PFSK-1 (cell line): ENCODE measurements at regions not wholly inside any gene's neighbourhood (a gene's known extent, or its start where the extent isn't known, plus 50 kb on each side); places are given as distances from the start of the nearest gene placed in this dataset.

Source experiments
- FOXP2 ChIP-seq: optimal IDR thresholded peaks from 2 replicates; pipeline ENCODE3; 2011; ENCODE audit warnings: borderline replicate concordance, control low read depth, inconsistent platforms; ENCODE audit not compliant: insufficient read depth; ENCODE audit errors: extremely low read length, extremely low read depth
- POLR2AphosphoS5 ChIP-seq: IDR thresholded peaks from 2 replicates; pipeline ENCODE4 v1.6.1; 2012; ENCODE audit warnings: low read depth, mild to moderate bottlenecking, control low read depth, low read length, moderate library complexity
- REST ChIP-seq, 2 experiments: IDR thresholded peaks; 2 replicates each; pipeline versions ENCODE4 v1.6.1 to v1.8.0; 2011 to 2012; ENCODE audit warnings: low read depth in 2 of 2, low read length in 2 of 2, control low read depth in 1 of 2, inconsistent platforms in 1 of 2, mild to moderate bottlenecking in 1 of 2, moderate library complexity in 1 of 2; ENCODE audit not compliant: insufficient read depth in 1 of 2
- SIN3A ChIP-seq: IDR thresholded peaks from 2 replicates; pipeline ENCODE4 v1.6.1; 2012; ENCODE audit warnings: mild to moderate bottlenecking, low read length, moderate library complexity, borderline replicate concordance; ENCODE audit not compliant: insufficient read depth
- TAF1 ChIP-seq: IDR thresholded peaks from 2 replicates; pipeline ENCODE4 v1.6.1; 2012; ENCODE audit warnings: low read length, control low read depth, borderline replicate concordance; ENCODE audit not compliant: insufficient read depth

GRCh38 chr12:92359581-92360209, 214.0 kb upstream of the BTG1 start:
- TF ChIP-seq REST (IDR thresholded peaks at IDR 0.05; ENCODE audit: insufficient read depth in 1 of 2, low read depth in 2 of 2, low read length in 2 of 2) (no peak), POLR2AphosphoS5 (no peak), SIN3A (no peak)

GRCh38 chr12:92357584-92358261, 212.1 kb upstream of the BTG1 start:
- TF ChIP-seq SIN3A (no peak), REST (IDR thresholded peaks at IDR 0.05; ENCODE audit: insufficient read depth in 1 of 2, low read depth in 2 of 2, low read length in 2 of 2) (no peak), POLR2AphosphoS5 (no peak), FOXP2 (no peak), TAF1 (no peak)

- TF ChIP-seq POLR2AphosphoS5: no peak
- TF ChIP-seq TAF1: no peak
- no peak for TF ChIP-seq REST (IDR thresholded peaks at IDR 0.05; ENCODE audit: insufficient read depth in 1 of 2, low read depth in 2 of 2, low read length in 2 of 2)
- no peak for TF ChIP-seq FOXP2
- TF ChIP-seq SIN3A: no peak
Measured at GRCh38 chr12:92356425-92356824, 210.8 kb upstream of the BTG1 start.

GRCh38 chr12:92349635-92350034, 204.0 kb upstream of the BTG1 start:
- TF ChIP-seq POLR2AphosphoS5 (no peak), FOXP2 (no peak), REST (IDR thresholded peaks at IDR 0.05; ENCODE audit: insufficient read depth in 1 of 2, low read depth in 2 of 2, low read length in 2 of 2) (no peak), TAF1 (no peak), SIN3A (no peak)

- no peak for TF ChIP-seq FOXP2
- TF ChIP-seq POLR2AphosphoS5: no peak
- no peak for TF ChIP-seq SIN3A
- no peak for TF ChIP-seq REST (IDR thresholded peaks at IDR 0.05; ENCODE audit: insufficient read depth in 1 of 2, low read depth in 2 of 2, low read length in 2 of 2)
- TF ChIP-seq TAF1: no peak
Measured at GRCh38 chr12:92342574-92342973, 196.9 kb upstream of the BTG1 start.
